GM21367 (cell line): ENCODE measurements at regions not wholly inside any gene's neighbourhood (a gene's known extent, or its start where the extent isn't known, plus 50 kb on each side); places are given as distances from the start of the nearest gene placed in this dataset.

Source experiments
- ATAC-seq: cut with Tn5 transposase; IDR thresholded peaks from one replicate; pipeline ENCODE4 v1.9.1; 2021; ENCODE audit not compliant: unreplicated experiment

DNA sequence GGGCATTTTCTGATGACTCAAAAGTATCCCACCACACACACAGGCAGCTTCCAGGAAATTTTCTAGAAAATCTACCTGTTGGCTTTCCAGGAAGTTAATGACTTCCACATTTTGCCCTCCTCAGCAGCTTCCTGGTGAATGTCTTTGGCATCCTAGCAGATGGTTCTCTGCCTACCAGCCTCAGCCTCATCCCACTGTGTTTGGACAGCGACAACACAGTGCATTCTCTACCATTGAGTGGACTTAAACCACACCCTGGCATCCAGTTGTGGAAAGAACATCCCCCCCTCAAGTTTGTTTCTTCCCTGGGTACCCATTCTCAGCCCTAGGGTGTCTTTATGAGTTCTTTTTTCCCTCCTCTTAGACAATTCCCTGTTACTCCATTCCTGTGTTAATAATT, 50.8 kb upstream of the GADL1 start:
- ATAC-seq, result no peak

DNA sequence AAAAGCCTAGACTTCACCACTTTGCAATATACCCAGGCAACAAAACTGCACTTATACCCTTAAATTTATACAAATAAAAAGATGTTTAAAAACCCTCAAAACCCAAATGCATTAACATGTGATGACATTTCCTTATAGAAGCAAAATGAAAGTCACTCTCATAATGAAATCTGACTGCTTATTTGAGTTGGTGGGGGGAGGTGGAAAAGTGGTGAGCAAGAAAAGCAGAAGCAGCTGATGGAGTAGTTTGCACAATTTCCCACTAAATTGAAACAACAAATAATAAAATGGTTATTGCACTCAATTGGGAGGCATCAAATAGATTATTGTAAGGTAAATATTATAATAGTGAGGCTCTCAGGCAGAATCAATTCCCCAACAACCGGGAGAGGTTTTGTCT, 54.0 kb upstream of the GADL1 start:
- no peak for ATAC-seq

DNA sequence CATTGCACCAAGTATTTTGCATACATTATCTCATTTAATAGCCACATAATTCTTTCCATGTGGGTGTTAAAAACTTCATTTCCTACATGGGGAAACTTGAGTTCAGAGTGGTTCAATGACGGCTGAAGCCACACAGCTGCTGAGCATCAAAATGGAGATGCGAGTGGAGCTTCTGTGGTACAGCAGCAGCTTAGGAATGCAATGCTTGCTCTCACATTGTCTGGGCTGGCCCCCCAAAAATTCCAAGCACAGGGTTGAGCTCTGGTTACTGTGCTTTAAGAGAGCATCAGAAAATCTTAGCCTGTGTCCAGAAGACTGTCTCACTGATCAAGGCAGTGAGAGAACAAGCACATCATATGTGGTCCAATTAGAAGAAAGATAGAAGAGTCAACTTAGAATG, 57.4 kb upstream of the GADL1 start:
- ATAC-seq, result no peak

DNA sequence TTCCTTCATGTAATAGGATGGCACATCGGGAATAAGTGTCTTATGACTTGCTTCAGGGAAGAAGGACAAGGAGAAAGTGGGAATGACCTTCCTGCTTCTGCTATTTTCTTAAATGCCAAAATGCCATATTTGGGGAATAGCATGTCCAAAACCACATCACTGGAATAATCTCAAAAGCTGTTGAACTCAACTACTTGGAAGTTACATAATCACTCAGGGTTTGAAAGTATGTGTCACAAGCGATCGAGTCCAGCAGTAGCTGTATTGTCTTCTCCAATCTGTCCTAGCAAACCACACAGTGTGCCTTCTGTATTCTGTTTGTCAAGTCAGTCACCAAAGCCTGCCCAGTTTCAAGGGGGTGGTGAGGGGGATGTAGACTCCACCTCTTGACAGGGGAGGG, 58.3 kb upstream of the GADL1 start:
- ATAC-seq, result no peak

DNA sequence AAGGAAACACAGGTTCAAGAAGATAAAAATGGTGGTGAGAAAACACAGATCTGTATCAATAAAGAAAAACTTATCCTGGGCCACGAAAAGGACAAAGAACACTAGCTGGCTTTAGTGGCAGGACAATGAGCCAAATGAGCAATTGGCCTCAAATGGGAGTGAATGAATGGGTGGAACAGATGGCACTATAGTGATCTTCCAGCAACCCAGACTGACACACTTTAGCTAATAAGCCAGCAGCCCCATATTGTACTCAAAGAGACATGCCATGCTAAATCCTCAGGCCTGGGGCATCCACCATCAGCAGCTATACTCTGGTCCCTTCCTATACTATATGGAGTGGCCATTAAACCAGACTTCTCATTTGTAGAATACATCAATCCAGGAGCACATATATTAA, 60.0 kb upstream of the GADL1 start:
- no peak for ATAC-seq

DNA sequence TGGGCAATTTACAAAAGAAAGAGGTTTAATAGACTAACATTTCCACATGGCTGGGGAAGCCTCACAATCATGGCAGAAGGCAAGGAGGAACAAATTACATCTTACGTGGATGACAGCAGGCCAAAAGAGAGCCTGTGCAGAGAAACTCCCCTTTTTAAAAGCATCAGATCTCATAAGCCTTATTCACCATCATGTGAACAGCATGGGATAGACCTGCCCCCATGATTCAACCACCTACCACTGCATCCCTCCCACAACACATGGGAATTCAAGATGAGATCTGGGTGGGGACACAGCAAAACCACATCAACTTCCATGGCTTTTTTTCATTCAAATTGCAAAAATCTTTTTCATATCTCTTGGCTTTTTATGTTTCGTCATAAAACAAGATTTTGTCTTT, 67.6 kb upstream of the GADL1 start:
- ATAC-seq, result no peak

DNA sequence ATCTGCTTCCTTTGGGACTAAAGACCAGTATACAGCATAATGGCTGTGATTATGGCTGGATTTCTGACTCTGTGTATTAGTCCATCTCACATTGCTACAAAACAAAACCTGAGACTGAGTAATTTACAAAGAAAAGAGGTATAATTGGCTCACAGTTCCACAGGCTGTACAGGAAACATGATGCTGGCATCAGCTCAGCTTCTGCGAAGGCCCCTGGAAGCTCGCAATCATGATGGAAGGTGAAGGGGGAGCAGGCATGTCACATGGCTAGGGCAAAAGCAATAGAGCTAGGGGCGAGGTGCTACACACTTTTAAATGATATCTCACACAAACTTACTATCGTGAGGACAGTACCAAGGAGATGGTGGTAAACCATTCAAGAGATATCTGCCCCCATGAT, 68.0 kb upstream of the GADL1 start:
- ATAC-seq, result no peak

DNA sequence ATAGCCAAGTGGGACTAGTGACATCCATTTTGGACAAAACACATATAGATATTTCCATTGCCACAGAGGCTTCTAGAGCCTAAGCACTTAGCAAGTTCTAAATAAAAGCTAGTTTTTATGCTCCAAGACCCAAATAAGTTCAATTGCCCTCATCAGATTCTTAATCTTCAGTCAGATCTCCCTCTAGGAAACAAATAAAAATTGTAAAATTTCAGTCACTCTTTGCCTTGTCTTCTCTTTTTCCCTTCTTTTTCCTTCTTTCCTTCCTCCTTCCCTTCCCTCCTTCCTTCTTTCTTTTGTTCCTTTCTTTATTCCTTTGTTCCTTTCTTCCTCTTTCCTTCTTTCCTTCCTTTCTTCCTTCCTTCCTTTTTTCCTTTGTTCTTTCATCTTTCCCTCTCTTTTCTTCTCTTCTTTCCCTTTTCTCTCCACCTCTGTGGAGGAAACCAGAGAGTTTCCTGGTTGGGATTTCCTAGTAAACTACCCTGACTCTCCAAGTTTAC, 68.8 kb upstream of the GADL1 start:
- no peak for ATAC-seq

GRCh38 chr3:30964612-30965011, 70.2 kb upstream of the GADL1 start:
- peak; percentile 95 for ATAC-seq

- ATAC-seq, result no peak
These were observed 72.4 kb upstream of the GADL1 start for GRCh38 chr3:30966896-30967295.

GRCh38 chr3:30970183-30970582, 75.7 kb upstream of the GADL1 start:
- no peak for ATAC-seq

DNA sequence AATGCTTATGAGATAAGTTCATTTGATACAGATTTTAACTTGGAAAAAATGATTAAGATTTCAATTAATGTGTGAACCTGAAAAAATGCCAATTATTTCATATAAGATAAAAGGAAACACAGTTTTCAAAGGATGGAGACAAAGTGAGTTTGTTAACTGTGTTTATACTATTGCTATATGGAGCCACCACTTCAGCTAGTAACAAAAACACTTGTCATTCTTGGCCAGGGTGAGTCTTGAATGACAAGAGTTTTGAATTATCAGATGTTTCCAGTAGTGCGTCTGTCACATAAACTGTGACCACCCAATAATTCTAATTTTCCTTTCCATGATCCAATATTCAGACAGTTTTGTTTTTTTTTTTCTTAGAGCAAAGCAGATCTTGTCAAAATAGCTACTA, 78.0 kb upstream of the GADL1 start:
- ATAC-seq, result no peak

DNA sequence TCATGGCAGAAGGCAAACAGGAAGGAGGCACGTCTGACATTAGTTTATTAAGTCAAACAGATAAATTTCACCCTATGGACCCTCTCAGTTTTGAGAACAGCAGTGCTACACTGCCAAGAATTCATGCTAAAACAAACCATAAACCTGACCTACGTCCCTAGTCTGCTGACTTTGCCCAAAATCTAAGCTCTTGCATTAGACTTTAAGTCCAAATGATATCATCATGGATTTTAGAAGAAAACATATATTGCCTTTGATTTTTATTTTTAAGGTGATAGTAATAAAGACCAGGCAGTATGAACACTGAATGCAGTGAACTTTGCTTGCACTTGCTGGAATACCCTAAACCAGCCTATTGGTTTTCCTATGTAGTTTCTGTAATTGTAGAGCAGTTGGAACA, 79.6 kb upstream of the GADL1 start:
- no peak for ATAC-seq

- ATAC-seq, result no peak
These were observed 83.1 kb upstream of the GADL1 start for GRCh38 chr3:30977592-30977991.

DNA sequence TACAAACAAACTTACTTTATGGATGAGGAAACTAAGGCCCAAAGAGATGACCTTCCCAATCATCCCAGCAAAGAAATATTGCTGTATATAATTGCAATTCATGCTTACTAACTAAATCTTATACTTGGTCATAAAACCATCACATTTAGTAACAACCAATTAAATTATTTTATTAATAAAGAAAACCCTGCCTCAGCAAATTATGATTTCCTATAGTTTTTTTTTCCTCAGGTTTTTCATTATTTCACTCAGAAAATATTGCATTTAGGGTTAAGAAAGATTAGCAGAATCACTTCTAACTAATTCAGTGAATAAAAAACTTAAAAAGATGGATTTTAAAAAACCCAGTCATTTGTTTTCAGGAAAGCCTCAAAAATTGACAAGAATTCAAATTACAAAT, 86.5 kb upstream of the GADL1 start:
- ATAC-seq, result no peak

- no peak for ATAC-seq
These were observed 88.1 kb upstream of the GADL1 start for GRCh38 chr3:30982416-30983075.

GRCh38 chr3:30984855-30985749, 90.6 kb upstream of the GADL1 start:
- ATAC-seq, result peak; percentile 66

GRCh38 chr3:30986551-30986950, 92.1 kb upstream of the GADL1 start:
- no peak for ATAC-seq

DNA sequence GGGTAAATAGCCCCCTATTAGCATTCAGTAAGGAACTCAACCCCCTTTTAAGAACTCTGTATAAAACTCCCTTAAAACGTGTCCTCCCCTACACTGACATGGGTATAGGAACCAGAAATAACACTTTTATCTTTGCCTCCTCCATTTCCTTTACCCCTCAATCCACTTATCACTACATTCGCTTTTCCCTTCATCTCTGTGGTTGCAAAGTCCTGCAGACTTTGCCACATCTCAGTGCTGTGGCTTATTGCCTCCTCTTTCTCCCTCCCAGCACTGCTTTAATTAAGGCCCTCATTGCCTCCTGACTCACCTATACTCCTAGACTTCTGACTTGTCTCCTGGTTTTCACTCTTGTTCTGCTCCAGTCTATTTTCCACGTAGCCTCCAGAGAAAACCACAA, 94.3 kb upstream of the GADL1 start:
- ATAC-seq, result no peak

- no peak for ATAC-seq
These were observed 95.0 kb upstream of the GADL1 start for GRCh38 chr3:30989276-30990030.

DNA sequence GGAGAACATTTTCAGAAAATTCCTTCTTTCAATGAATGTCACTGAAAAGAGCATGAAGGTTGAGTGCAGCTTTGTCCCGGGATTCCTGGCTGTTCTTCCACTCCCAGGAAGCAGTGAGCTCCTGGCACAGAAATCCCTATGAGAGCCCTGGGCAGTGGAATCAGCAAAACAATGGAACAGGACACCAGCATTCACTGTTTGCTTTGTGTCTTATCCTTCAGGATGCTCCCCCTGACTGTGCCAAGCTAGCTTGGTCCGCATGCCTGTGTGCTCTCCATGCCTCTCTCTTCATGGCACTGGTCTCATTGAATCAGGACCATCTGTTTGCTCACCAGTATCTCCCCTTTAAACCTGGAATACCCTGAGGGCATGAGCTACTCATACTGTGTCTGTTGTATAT, 102.0 kb upstream of the GADL1 start:
- no peak for ATAC-seq

DNA sequence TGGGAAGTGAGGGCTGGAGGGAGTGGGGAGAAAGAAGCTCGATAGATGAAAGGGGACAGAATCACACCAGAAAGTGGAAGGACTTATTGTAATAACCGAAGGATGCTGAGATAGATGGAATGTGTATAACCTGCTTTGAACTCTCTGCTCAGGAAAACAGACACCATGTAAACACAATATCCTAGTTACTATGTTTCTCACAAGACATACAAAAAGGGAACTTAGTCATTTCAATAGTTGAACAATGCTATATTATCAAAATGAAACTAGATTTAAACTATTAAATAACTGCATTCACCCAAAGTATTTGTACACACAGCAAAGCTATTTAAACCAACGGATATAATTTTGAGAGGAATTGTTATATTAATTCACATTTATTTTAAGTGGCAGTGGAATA, 108.3 kb upstream of the GADL1 start:
- ATAC-seq, result no peak
